Upper lobe of left lung (tissue), 6 donors: ENCODE measurements at regions not wholly inside any gene's neighbourhood (a gene's known extent, or its start where the extent isn't known, plus 50 kb on each side); places are given as distances from the start of the nearest gene placed in this dataset.
"Not testable (repeated sequence)": the region's sequence is repeated elsewhere in the genome, so short reads cannot be mapped to it uniquely, and the experiment has no call there.

Source experiments
- ATAC-seq, 2 donors: fragments of 200-7000 bp; cut with Tn5 transposase; one replicate each; pipeline ENCODE4 v1.9.1; 2022; ENCODE audit warnings: mild to moderate bottlenecking in 2 of 2, moderate library complexity in 2 of 2; ENCODE audit not compliant: low FRiP score in 2 of 2
- DNase-seq, 2 donors: peaks; one replicate each; pipeline ENCODE4 v3.0.0-alpha.2; 2019 to 2020
- H3K27ac ChIP-seq, 4 donors: fragments of 200-600 bp; sonication (generic); one replicate each; pipeline ENCODE4 v1.5.1; 2016 to 2019
- H3K27me3 ChIP-seq, 4 donors: fragments of 200-600 bp; sonication (generic); one replicate each; pipeline ENCODE4 v1.5.1; 2017 to 2019
- H3K36me3 ChIP-seq, 4 donors: fragments of 200-600 bp; sonication (generic); one replicate each; pipeline ENCODE4 v1.5.1; 2016 to 2019
- H3K4me1 ChIP-seq, 4 donors: fragments of 200-600 bp; sonication (generic); one replicate each; pipeline ENCODE4 v1.5.1; 2018 to 2019
- H3K4me3 ChIP-seq, 4 donors: fragments of 200-600 bp; sonication (generic); one replicate each; pipeline ENCODE4 v1.5.1; 2017 to 2019; ENCODE audit warnings: mild to moderate bottlenecking in 2 of 4, moderate library complexity in 1 of 4
- H3K9me3 ChIP-seq, 4 donors: fragments of 200-600 bp; sonication (generic); one replicate each; pipeline ENCODE4 v1.5.1; 2018 to 2019
- EP300 ChIP-seq, 4 donors: sonication (generic); formaldehyde crosslinking; IDR thresholded peaks; one replicate each; pipeline ENCODE4 v1.5.1; 2017; ENCODE audit warnings: antibody characterized with exemption in 4 of 4, control low read depth in 2 of 4
- POLR2A ChIP-seq, 4 donors: fragments of 450-650 bp; IDR thresholded peaks; one replicate each; pipeline ENCODE4 v1.5.1; 2016 to 2017; ENCODE audit warnings: antibody characterized with exemption in 4 of 4, mild to moderate bottlenecking in 2 of 4
- POLR2AphosphoS5 ChIP-seq, 2 donors: sonication (generic); formaldehyde crosslinking; IDR thresholded peaks; one replicate each; pipeline ENCODE4 v1.5.1; 2017; ENCODE audit warnings: antibody characterized with exemption in 2 of 2
- WGBS, 2 donors: methylation state at CpG; one replicate each; pipeline ENCODE4 v1.1.5; 2017 to 2018; 5-methylcytosine and 5-hydroxymethylcytosine counted together
- TF ChIP-seq, protein P1 (sequence below), 6 experiments: fragments of 450-650 bp in 4 of 6; fragments of 200-600 bp in 2 of 6; sonication (generic) in 2 of 6; IDR thresholded peaks; one replicate each; pipeline ENCODE4 v1.5.1; 2016 to 2019; ENCODE audit warnings: antibody characterized with exemption in 6 of 6
- donor health status: DM: no; HTN: no; CAD: no; lungs with moderate emphysema.
- donor health status: DM: no; HTN: yes; CAD: no; lungs with severe emphysema.

GRCh38 chrX:11016728-11017127 lies 94.4 kb upstream of the HCCS start:
- no peaks in the 10 kb centered on the region for H3K9me3 ChIP-seq
- no peak for DNase-seq
- ATAC-seq = no peak
- H3K27me3 ChIP-seq = no peaks in the 10 kb centered on the region
- H3K4me1 ChIP-seq = no peaks in the 10 kb centered on the region
- H3K4me3 ChIP-seq = no peak overlapping the region
- H3K27ac ChIP-seq = no peak overlapping the region
- 56 to 57% methylated on average over 1 of the region's 1 CpG for WGBS, 2 donors
- TF ChIP-seq EP300 (IDR thresholded peaks at IDR 0.05) (no peak), POLR2A (IDR thresholded peaks at IDR 0.05) (no peak), POLR2AphosphoS5 (IDR thresholded peaks at IDR 0.05) (no peak)
- TF ChIP-seq, protein P1, sequence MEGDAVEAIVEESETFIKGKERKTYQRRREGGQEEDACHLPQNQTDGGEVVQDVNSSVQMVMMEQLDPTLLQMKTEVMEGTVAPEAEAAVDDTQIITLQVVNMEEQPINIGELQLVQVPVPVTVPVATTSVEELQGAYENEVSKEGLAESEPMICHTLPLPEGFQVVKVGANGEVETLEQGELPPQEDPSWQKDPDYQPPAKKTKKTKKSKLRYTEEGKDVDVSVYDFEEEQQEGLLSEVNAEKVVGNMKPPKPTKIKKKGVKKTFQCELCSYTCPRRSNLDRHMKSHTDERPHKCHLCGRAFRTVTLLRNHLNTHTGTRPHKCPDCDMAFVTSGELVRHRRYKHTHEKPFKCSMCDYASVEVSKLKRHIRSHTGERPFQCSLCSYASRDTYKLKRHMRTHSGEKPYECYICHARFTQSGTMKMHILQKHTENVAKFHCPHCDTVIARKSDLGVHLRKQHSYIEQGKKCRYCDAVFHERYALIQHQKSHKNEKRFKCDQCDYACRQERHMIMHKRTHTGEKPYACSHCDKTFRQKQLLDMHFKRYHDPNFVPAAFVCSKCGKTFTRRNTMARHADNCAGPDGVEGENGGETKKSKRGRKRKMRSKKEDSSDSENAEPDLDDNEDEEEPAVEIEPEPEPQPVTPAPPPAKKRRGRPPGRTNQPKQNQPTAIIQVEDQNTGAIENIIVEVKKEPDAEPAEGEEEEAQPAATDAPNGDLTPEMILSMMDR (IDR thresholded peaks at IDR 0.05) = no peak
- H3K36me3 ChIP-seq = no peaks in the 10 kb centered on the region

- H3K9me3 ChIP-seq = peaks cover 0 to 11% (median 0%) of the 10 kb centered on the region in 4 donors
- H3K4me3 ChIP-seq, DNase-seq, H3K27ac ChIP-seq, H3K27me3 ChIP-seq, ATAC-seq, H3K4me1 ChIP-seq, H3K36me3 ChIP-seq: not testable (repeated sequence)
These were observed 88.5 kb upstream of the HCCS start for GRCh38 chrX:11022588-11022987.

GRCh38 chrX:11039926-11040325 lies 71.2 kb upstream of the HCCS start:
- DNase-seq (no peak), ATAC-seq (no peak)
- peaks cover 0 to 9% (median 0%) of the 10 kb centered on the region in 4 donors for H3K9me3 ChIP-seq
- TF ChIP-seq, protein P1 (IDR thresholded peaks at IDR 0.05) = no peak
- TF ChIP-seq POLR2AphosphoS5 (IDR thresholded peaks at IDR 0.05) (no peak), EP300 (IDR thresholded peaks at IDR 0.05) (no peak), POLR2A (IDR thresholded peaks at IDR 0.05) (no peak)
- no peaks in the 10 kb centered on the region for H3K27me3 ChIP-seq
- H3K27ac ChIP-seq = no peak overlapping the region
- no peaks in the 10 kb centered on the region for H3K36me3 ChIP-seq
- WGBS, 2 donors = 71 to 79% methylated on average over 1 of the region's 1 CpG
- no peak overlapping the region for H3K4me3 ChIP-seq
- H3K4me1 ChIP-seq = no peaks in the 10 kb centered on the region

GRCh38 chrX:11040405-11040804 lies 70.7 kb upstream of the HCCS start:
- no peaks in the 10 kb centered on the region for H3K4me1 ChIP-seq
- ATAC-seq = no peak
- H3K9me3 ChIP-seq = peaks cover 0 to 14% (median 0%) of the 10 kb centered on the region in 4 donors
- DNase-seq = no peak
- no peak overlapping the region for H3K4me3 ChIP-seq
- H3K27ac ChIP-seq = no peak overlapping the region
- TF ChIP-seq, protein P1 (IDR thresholded peaks at IDR 0.05) = no peak
- TF ChIP-seq POLR2A (IDR thresholded peaks at IDR 0.05) = no peak
- no peak for TF ChIP-seq EP300 (IDR thresholded peaks at IDR 0.05)
- no peak for TF ChIP-seq POLR2AphosphoS5 (IDR thresholded peaks at IDR 0.05)
- H3K27me3 ChIP-seq = no peaks in the 10 kb centered on the region
- H3K36me3 ChIP-seq = no peaks in the 10 kb centered on the region
- 20 to 40% methylated on average over 1 of the region's 1 CpG for WGBS, 2 donors

DNA sequence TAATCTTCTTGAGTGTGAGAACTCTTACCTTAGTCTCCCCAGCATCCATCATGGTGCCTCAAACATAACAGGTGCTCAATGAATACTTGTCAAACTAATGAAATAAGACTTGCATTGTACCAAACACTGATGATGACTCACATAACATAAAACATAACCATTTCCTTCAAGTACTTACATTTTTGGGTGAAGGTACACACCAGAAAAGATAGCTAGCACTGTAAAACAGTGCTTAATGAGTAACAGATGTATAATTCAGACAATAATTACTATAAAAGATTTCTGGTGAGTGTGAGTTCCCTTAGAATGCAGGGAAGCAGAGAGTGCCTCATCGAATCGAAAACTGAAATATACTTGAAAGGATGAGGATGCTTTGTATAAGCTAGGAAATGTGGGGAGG lies 70.1 kb upstream of the HCCS start:
- WGBS, 2 donors = 85 to 93% methylated on average over 2 of the region's 2 CpGs
- TF ChIP-seq EP300 (IDR thresholded peaks at IDR 0.05) (no peak), POLR2AphosphoS5 (IDR thresholded peaks at IDR 0.05) (no peak), POLR2A (IDR thresholded peaks at IDR 0.05) (no peak)
- TF ChIP-seq, protein P1 (IDR thresholded peaks at IDR 0.05) = no peak
- ATAC-seq = no peak

More for the DNA sequence above, 70.1 kb upstream of the HCCS start:
- H3K36me3 ChIP-seq = no peaks in the 10 kb centered on the region
- H3K27me3 ChIP-seq = no peaks in the 10 kb centered on the region
- no peaks in the 10 kb centered on the region for H3K4me1 ChIP-seq
- H3K27ac ChIP-seq = no peak overlapping the region
- H3K9me3 ChIP-seq = peaks cover 0 to 17% (median 0%) of the 10 kb centered on the region in 4 donors
- no peak overlapping the region for H3K4me3 ChIP-seq
- DNase-seq = no peak
